NB4 (cell line): ENCODE measurements at regions not wholly inside any gene's neighbourhood (a gene's known extent, or its start where the extent isn't known, plus 50 kb on each side); places are given as distances from the start of the nearest gene placed in this dataset.

Source experiments
- DNase-seq: peaks from one replicate; pipeline ENCODE4 v3.0.0; 2010; ENCODE audit warnings: low read depth
- H3K4me3 ChIP-seq: one replicate; pipeline ENCODE4 v1.5.1; 2011; ENCODE audit warnings: mild to moderate bottlenecking, low read depth, low read length, moderate library complexity
- MYC ChIP-seq: IDR thresholded peaks from 2 replicates; pipeline ENCODE4 v1.6.1; 2011; ENCODE audit warnings: low read depth, low read length
- POLR2A ChIP-seq: IDR thresholded peaks from 2 replicates; pipeline ENCODE4 v1.6.1; 2011; ENCODE audit warnings: mild to moderate bottlenecking; ENCODE audit not compliant: insufficient read length; ENCODE audit errors: extremely low read depth
- TF ChIP-seq, protein P1 (sequence below): IDR thresholded peaks from one replicate; pipeline ENCODE4 v1.5.1; 2012; ENCODE audit warnings: low read depth, low read length
- TF ChIP-seq, protein P2 (sequence below): IDR thresholded peaks from 2 replicates; pipeline ENCODE4 v1.6.1; 2011; ENCODE audit warnings: low read depth, low read length

DNA sequence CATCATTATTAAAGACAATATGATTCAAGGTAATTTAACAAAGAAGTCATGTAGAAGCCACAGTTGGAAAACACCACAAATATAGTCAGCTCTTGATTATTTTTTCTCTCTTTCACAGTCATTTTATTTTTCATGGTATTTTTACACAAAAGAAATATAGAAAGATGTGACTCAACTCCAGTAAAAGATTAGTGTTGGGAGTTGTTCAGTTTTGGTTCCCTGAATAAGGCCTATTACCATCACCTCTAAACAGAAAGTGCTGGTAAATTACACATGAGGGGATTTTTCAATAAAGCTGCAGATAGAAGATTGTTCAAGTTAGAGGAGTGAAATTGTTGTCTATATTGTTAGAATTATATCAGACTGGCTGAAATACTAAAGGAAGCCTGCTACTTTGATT, 107.0 kb downstream of the DDIT4L start:
- H3K4me3 ChIP-seq = no peak overlapping the region
- TF ChIP-seq, protein P1, sequence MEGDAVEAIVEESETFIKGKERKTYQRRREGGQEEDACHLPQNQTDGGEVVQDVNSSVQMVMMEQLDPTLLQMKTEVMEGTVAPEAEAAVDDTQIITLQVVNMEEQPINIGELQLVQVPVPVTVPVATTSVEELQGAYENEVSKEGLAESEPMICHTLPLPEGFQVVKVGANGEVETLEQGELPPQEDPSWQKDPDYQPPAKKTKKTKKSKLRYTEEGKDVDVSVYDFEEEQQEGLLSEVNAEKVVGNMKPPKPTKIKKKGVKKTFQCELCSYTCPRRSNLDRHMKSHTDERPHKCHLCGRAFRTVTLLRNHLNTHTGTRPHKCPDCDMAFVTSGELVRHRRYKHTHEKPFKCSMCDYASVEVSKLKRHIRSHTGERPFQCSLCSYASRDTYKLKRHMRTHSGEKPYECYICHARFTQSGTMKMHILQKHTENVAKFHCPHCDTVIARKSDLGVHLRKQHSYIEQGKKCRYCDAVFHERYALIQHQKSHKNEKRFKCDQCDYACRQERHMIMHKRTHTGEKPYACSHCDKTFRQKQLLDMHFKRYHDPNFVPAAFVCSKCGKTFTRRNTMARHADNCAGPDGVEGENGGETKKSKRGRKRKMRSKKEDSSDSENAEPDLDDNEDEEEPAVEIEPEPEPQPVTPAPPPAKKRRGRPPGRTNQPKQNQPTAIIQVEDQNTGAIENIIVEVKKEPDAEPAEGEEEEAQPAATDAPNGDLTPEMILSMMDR = no peak
- TF ChIP-seq, protein P2, sequence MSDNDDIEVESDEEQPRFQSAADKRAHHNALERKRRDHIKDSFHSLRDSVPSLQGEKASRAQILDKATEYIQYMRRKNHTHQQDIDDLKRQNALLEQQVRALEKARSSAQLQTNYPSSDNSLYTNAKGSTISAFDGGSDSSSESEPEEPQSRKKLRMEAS = no peak
- TF ChIP-seq MYC (no peak), POLR2A (no peak)
- DNase-seq = no peak

DNA sequence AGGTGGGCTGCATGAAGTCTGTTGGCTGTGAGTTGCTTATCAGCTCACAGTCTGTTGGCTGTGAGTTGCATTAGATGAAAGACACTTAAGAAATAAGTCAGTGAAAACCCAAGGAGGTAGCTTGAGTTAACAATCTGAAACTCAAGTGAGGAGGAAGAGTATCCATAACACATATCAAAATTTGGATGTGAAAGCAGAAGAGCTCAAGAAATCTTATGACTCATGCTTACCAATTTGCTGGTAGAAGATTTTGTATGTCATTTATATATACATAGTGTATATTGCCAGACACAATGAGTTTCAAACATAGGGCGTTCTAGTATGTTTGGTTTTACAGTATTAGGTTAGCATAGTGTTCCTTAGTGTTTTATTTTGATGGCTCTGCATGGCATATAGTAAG, 107.4 kb downstream of the DDIT4L start:
- DNase-seq = no peak
- TF ChIP-seq, protein P2 = no peak
- TF ChIP-seq, protein P1 = no peak
- no peak for TF ChIP-seq MYC
- TF ChIP-seq POLR2A = no peak
- H3K4me3 ChIP-seq = no peak overlapping the region

DNA sequence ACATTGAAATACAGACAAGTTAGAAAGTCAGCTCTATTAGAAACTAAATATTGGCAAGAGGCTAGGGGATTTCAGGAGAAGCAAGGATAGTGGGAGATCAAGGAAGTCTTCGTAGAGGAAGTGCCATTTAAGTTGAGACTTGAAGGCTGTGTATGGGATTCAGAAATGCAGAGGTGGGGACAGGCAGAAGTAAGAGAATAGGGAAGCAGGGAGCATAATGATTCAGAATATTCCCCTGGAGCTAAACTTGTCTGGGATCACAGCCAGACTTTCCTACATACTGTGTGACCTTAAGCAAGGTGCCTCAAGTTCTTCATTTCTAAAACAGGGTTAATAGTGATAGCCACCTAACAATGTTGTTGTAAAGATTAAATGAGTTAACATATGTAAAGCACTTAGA, 108.8 kb downstream of the DDIT4L start:
- no peak overlapping the region for H3K4me3 ChIP-seq
- no peak for DNase-seq
- TF ChIP-seq, protein P2 = no peak
- no peak for TF ChIP-seq POLR2A
- TF ChIP-seq, protein P1 = no peak
- TF ChIP-seq MYC = no peak

DNA sequence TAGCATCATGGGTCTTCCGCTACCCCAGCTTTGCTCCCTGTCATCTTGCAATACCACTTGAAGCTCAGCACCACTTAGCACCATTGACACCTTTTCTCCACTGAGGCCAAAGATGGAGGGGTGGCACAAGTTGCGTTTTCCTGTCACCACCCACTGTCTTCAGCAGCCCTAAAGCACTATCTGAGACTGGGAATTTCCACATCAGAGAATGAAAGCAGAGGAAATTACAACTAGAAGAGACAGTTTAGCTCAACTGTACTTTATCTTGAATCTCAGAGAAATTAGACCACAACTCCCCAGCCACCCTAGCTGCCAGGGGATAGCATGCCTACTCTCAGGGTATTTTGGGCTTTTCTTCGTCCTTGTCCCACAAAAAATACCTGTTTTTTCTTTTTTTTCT, 111.0 kb downstream of the DDIT4L start:
- no peak overlapping the region for H3K4me3 ChIP-seq
- TF ChIP-seq POLR2A (no peak), MYC (no peak)
- TF ChIP-seq, protein P2 = no peak
- TF ChIP-seq, protein P1 = no peak
- DNase-seq = no peak

DNA sequence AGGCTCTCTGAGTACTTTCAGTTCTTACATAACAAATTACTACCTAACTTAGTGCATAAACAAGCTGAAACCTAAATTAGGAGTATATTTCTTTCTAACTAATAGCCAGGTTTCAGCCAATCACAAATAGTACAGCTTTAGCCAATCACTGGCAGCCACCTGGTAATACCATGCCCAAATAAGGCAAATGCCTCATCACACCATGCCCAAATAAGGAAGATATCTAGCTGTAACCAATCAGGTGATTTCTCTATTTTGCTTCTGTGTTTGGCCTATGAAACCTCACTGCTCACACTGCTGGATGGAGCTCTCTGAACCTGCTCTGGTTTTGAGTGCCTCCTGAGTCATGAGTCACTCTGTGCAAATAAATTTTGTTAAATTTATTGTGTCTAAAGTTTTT, 113.5 kb downstream of the DDIT4L start:
- H3K4me3 ChIP-seq = no peak overlapping the region
- TF ChIP-seq, protein P1 = no peak
- TF ChIP-seq POLR2A = no peak
- TF ChIP-seq MYC = no peak
- TF ChIP-seq, protein P2 = no peak
- DNase-seq = peak; percentile 4

DNA sequence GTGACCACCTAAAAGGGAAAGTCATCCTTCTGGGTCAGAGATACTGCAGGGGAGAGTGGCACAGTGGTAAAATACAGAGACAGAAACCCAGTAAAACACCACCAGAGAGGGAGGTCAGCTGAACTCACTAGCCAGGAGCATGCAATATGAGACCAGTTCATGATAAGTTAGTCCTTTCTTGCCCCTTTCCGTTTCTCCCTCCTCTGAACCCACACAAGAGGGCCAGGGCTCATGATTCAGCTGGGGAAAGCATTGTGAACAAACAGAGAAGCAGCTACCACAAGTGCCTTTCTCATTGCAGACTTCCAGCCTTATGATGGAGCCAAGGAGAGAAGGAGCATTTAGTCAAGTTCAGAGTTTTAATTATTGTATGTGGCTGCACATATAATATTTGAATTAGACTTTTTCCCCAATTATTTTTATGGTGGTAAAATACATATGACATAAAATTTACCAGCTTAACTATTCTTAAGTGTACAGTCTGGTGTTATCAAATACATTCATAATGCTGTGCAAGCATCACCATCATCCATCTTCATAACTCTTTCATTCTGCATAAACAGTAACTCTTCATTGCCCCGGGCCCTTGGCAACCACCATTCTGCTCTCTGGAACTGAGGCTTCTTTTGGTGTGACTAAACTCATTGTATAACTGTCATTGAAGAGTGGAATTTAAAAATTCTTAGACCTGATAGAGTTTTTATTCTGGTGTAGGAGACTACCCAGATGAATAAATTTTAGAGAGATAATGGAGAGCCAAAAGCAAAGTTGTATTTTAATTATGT, 114.6 kb downstream of the DDIT4L start:
- no peak for TF ChIP-seq POLR2A
- TF ChIP-seq, protein P1 = no peak
- TF ChIP-seq, protein P2 = no peak
- TF ChIP-seq MYC = no peak
- DNase-seq = no peak
- H3K4me3 ChIP-seq = no peak overlapping the region
